ENCODE measurements at regions not wholly inside any gene's neighbourhood (a gene's known extent, or its start where the extent isn't known, plus 50 kb on each side); places are given as distances from the start of the nearest gene placed in this dataset.

DNA sequence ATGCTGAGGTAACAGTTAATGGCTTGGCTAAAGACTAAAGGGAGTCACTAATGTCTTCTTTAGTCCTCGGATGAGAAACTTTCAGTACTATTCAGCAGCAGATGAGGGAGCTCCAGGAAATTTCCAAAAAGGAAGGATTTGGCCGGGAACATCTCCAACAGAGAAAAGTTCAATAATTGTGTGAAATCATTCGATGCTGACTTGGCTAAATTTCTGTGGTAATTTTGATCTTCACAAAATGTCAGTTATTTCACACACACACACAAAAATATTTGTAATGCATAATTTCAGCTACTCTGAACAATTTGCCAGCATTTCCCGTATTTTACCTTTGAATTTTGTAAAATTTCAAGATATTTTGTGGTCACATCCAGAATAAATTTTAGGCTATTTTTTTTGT, 462.8 kb upstream of the MDFIC2 start:
- no peak overlapping the region for H3K9ac ChIP-seq (ENCODE audit: low read length)
- H3K27ac ChIP-seq (ENCODE audit: low read length): no peak overlapping the region
- no peak overlapping the region for H3K4me2 ChIP-seq (ENCODE audit: low read depth, low read length, poor library complexity, severe bottlenecking)
- no peaks in the 10 kb centered on the region for H4K20me1 ChIP-seq (ENCODE audit: insufficient read depth, low read depth, low read length)
- H2AFZ ChIP-seq (ENCODE audit: low read length): no peak overlapping the region
- no peaks in the 10 kb centered on the region for H3K9me2 ChIP-seq (replicated peaks; ENCODE audit: insufficient read depth, low read length)
- H3K4me3 ChIP-seq (ENCODE audit: low read length): no peak overlapping the region
- H3K9me3 ChIP-seq (ENCODE audit: low read length): no peaks in the 10 kb centered on the region
- H3K4me1 ChIP-seq (ENCODE audit: low read length): no peaks in the 10 kb centered on the region
- no peaks in the 10 kb centered on the region for H3K79me2 ChIP-seq (ENCODE audit: low read length)
- no peaks in the 10 kb centered on the region for H3K36me3 ChIP-seq (ENCODE audit: insufficient read depth, low read length)
- DNase-seq: no peak
- no peaks in the 10 kb centered on the region; the same call in 1 of the 2 replicates for H3K27me3 ChIP-seq (ENCODE audit: low read length)

DNA sequence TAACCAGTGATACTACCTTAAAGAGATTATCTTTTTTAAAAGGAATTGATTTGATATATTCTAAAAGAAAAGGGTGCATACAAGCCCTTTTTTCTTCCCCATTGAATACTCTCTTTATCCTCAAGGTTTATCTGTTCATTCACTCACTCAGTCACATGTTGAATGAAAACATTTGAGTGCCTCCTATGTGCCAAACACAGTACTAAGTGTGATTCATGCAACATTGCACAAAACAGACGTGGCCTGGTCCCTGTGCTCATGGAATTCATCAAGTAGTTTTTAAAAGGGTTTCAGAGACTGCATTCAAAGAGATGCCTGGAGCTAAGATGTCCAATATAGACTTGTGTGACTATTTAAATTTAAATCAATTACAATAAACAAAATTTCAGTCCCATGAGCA, 462.2 kb upstream of the MDFIC2 start:
- no peak overlapping the region for H3K27ac ChIP-seq (ENCODE audit: low read length)
- no peaks in the 10 kb centered on the region for H3K79me2 ChIP-seq (ENCODE audit: low read length)
- no peak overlapping the region for H2AFZ ChIP-seq (ENCODE audit: low read length)
- no peaks in the 10 kb centered on the region for H3K9me3 ChIP-seq (ENCODE audit: low read length)
- H3K9me2 ChIP-seq (replicated peaks; ENCODE audit: insufficient read depth, low read length): no peaks in the 10 kb centered on the region
- H3K36me3 ChIP-seq (ENCODE audit: insufficient read depth, low read length): no peaks in the 10 kb centered on the region
- no peaks in the 10 kb centered on the region; the same call in 1 of the 2 replicates for H3K27me3 ChIP-seq (ENCODE audit: low read length)
- no peak for DNase-seq
- H3K4me2 ChIP-seq (ENCODE audit: low read depth, low read length, poor library complexity, severe bottlenecking): no peak overlapping the region
- H3K9ac ChIP-seq (ENCODE audit: low read length): no peak overlapping the region
- no peak overlapping the region for H3K4me3 ChIP-seq (ENCODE audit: low read length)
- no peaks in the 10 kb centered on the region for H3K4me1 ChIP-seq (ENCODE audit: low read length)
- no peaks in the 10 kb centered on the region for H4K20me1 ChIP-seq (ENCODE audit: insufficient read depth, low read depth, low read length)

DNA sequence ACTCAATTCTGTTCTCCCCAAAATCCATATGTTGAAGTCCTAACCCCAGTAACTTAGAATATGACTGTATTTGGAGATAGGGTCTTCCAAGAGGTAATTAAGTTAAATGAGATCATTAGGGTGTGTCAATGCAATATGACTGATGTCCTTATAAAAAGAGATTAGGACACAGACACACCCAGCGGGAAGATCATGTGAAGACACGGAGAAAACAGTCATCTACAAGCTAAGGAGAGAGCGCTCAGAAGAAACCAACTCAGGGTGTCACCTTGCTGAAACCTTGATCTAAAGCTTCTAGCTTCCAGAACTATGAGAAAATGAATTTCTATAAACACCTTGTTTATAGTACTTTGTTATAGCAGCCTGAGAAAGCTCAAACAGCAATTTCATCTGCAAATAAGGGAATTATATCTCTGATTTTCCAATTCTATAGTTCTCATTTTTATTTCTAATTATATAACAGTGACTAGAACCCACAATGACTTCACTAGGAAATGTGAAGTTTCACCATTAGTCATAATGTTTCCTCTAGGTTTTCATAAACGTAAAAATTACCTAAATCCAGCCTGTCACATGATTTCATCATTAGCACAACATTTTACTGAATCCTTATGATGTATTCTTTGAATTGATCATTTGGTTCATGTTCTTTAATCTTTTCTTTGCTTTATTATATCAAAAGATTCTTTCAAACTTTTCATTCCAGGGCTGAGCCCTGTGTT, 459.1 kb upstream of the MDFIC2 start:
- no peaks in the 10 kb centered on the region for H3K36me3 ChIP-seq (ENCODE audit: insufficient read depth, low read length)
- no peaks in the 10 kb centered on the region for H3K79me2 ChIP-seq (ENCODE audit: low read length)
- no peak overlapping the region for H3K27ac ChIP-seq (ENCODE audit: low read length)
- no peak for DNase-seq
- H3K27me3 ChIP-seq (ENCODE audit: low read length): no peaks in the 10 kb centered on the region; the same call in 1 of the 2 replicates
- H3K9me2 ChIP-seq (replicated peaks; ENCODE audit: insufficient read depth, low read length): no peaks in the 10 kb centered on the region
- H3K4me2 ChIP-seq (ENCODE audit: low read depth, low read length, poor library complexity, severe bottlenecking): no peak overlapping the region
- no peaks in the 10 kb centered on the region for H3K4me1 ChIP-seq (ENCODE audit: low read length)
- H4K20me1 ChIP-seq (ENCODE audit: insufficient read depth, low read depth, low read length): no peaks in the 10 kb centered on the region
- H3K9me3 ChIP-seq (ENCODE audit: low read length): no peaks in the 10 kb centered on the region
- no peak overlapping the region for H3K4me3 ChIP-seq (ENCODE audit: low read length)
- H3K9ac ChIP-seq (ENCODE audit: low read length): no peak overlapping the region
- H2AFZ ChIP-seq (ENCODE audit: low read length): no peak overlapping the region

DNA sequence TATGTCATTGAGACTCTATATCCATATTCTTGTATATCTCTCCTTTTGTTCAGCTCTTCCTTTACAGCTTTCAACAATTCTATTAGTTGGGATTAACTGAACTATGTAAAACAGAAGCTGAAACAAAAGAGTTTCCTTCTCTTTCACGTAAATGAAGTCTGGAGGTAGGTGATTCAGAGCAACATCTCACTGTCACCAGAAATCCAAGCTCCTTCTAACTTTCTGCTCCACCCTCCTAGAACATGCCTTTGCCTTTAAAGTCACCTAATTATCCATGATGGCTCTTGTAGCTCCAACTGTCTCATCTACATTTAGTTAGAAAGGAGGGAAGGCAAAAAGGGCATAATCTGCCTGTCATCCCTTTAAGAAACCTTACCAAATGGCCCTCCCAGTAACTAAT, 458.2 kb upstream of the MDFIC2 start:
- H3K27ac ChIP-seq (ENCODE audit: low read length): no peak overlapping the region
- DNase-seq: no peak
- H3K36me3 ChIP-seq (ENCODE audit: insufficient read depth, low read length): no peaks in the 10 kb centered on the region
- H3K4me3 ChIP-seq (ENCODE audit: low read length): no peak overlapping the region
- H3K27me3 ChIP-seq (ENCODE audit: low read length): no peaks in the 10 kb centered on the region; the same call in 1 of the 2 replicates
- H3K9me3 ChIP-seq (ENCODE audit: low read length): no peaks in the 10 kb centered on the region
- no peaks in the 10 kb centered on the region for H3K79me2 ChIP-seq (ENCODE audit: low read length)
- no peaks in the 10 kb centered on the region for H4K20me1 ChIP-seq (ENCODE audit: insufficient read depth, low read depth, low read length)
- H3K9me2 ChIP-seq (replicated peaks; ENCODE audit: insufficient read depth, low read length): no peaks in the 10 kb centered on the region
- H2AFZ ChIP-seq (ENCODE audit: low read length): no peak overlapping the region
- H3K9ac ChIP-seq (ENCODE audit: low read length): no peak overlapping the region
- H3K4me2 ChIP-seq (ENCODE audit: low read depth, low read length, poor library complexity, severe bottlenecking): no peak overlapping the region
- H3K4me1 ChIP-seq (ENCODE audit: low read length): no peaks in the 10 kb centered on the region

DNA sequence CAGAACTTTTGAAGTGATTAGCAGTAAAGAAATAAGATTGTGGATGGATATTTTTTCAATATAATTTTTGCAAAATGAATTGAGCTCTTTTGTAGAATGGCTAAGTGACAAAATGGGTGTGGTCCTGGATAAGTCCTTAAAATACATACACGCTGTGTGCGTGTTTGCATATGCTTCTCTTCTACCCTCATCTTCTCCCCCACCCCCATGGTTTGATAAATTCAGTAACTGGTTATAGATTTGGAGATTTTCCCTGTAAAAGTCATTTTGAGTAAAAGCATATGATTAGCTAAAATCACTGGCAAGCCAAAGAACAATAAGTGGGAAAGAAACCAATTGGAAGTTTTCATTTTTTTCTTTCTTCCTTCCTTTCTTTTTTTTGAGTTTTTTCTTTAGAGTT, 453.9 kb upstream of the MDFIC2 start:
- H3K27me3 ChIP-seq (ENCODE audit: low read length): no peaks in the 10 kb centered on the region
- no peaks in the 10 kb centered on the region for H3K9me3 ChIP-seq (ENCODE audit: low read length)
- H3K4me1 ChIP-seq (ENCODE audit: low read length): no peaks in the 10 kb centered on the region
- H3K36me3 ChIP-seq (ENCODE audit: insufficient read depth, low read length): no peaks in the 10 kb centered on the region
- H3K79me2 ChIP-seq (ENCODE audit: low read length): no peaks in the 10 kb centered on the region
- no peak overlapping the region for H3K4me3 ChIP-seq (ENCODE audit: low read length)
- DNase-seq: no peak
- no peaks in the 10 kb centered on the region for H3K9me2 ChIP-seq (replicated peaks; ENCODE audit: insufficient read depth, low read length)
- H4K20me1 ChIP-seq (ENCODE audit: insufficient read depth, low read depth, low read length): no peaks in the 10 kb centered on the region
- no peak overlapping the region for H3K9ac ChIP-seq (ENCODE audit: low read length)
- H2AFZ ChIP-seq (ENCODE audit: low read length): no peak overlapping the region
- H3K27ac ChIP-seq (ENCODE audit: low read length): no peak overlapping the region
- H3K4me2 ChIP-seq (ENCODE audit: low read depth, low read length, poor library complexity, severe bottlenecking): no peak overlapping the region

DNA sequence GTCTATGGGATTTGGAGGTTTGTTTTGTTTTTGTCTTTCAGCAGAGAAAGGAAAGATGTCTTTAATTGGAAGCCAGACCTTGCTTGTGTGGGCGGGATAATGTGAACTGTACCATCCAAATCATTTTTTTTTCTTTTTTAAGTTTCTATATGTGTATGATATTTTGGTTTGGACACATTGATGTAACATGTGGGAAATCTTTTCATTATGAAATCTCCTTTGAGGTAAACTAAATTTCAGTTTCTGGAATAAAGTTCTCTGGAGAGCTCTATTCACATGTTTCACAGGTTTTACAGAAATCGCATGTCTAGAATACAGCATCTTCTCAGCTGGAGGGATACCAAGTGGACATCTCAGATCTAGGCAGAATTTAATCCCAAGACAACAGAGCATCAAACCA, 451.5 kb upstream of the MDFIC2 start:
- Histone ChIP-seq H3K9ac (ENCODE audit: low read length) (no peak overlapping the region), H3K27ac (ENCODE audit: low read length) (no peak overlapping the region), H3K9me3 (ENCODE audit: low read length) (no peaks in the 10 kb centered on the region), H3K36me3 (ENCODE audit: insufficient read depth, low read length) (no peaks in the 10 kb centered on the region), H3K4me2 (ENCODE audit: low read depth, low read length, poor library complexity, severe bottlenecking) (no peak overlapping the region), H3K9me2 (replicated peaks; ENCODE audit: insufficient read depth, low read length) (no peaks in the 10 kb centered on the region), H2AFZ (ENCODE audit: low read length) (no peak overlapping the region), H3K4me1 (ENCODE audit: low read length) (no peaks in the 10 kb centered on the region), H3K79me2 (ENCODE audit: low read length) (no peaks in the 10 kb centered on the region), H3K4me3 (ENCODE audit: low read length) (no peak overlapping the region), H4K20me1 (ENCODE audit: insufficient read depth, low read depth, low read length) (no peaks in the 10 kb centered on the region), H3K27me3 (ENCODE audit: low read length) (no peaks in the 10 kb centered on the region)
- DNase-seq: no peak

DNA sequence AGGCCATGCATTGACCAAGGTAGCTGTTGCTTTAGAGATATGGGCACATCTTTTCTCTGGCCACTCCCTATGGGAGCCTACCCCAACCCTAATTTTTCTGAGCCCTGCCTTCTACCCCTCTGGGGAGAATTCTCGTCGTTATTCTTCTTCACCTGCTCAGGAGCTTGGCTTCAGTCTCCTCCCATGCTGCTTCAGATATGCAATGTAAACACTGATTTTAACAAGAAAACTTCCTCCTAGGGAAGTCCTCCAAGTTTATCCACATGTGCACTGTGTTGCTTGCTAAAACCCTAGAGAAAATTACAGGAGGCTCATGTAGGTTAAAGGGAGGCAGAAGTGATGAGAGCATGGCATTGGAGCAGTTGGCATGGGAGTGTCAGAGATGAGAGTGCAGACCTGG, 445.2 kb upstream of the MDFIC2 start:
- no peak overlapping the region for H2AFZ ChIP-seq (ENCODE audit: low read length)
- H3K9me2 ChIP-seq (replicated peaks; ENCODE audit: insufficient read depth, low read length): no peaks in the 10 kb centered on the region
- H3K79me2 ChIP-seq (ENCODE audit: low read length): no peaks in the 10 kb centered on the region
- no peak overlapping the region for H3K27ac ChIP-seq (ENCODE audit: low read length)
- H3K4me2 ChIP-seq (ENCODE audit: low read depth, low read length, poor library complexity, severe bottlenecking): no peak overlapping the region
- no peaks in the 10 kb centered on the region for H3K9me3 ChIP-seq (ENCODE audit: low read length)
- DNase-seq: no peak
- H4K20me1 ChIP-seq (ENCODE audit: insufficient read depth, low read depth, low read length): no peaks in the 10 kb centered on the region
- H3K9ac ChIP-seq (ENCODE audit: low read length): no peak overlapping the region
- H3K4me3 ChIP-seq (ENCODE audit: low read length): no peak overlapping the region
- no peaks in the 10 kb centered on the region for H3K4me1 ChIP-seq (ENCODE audit: low read length)
- no peaks in the 10 kb centered on the region for H3K27me3 ChIP-seq (ENCODE audit: low read length)
- no peaks in the 10 kb centered on the region for H3K36me3 ChIP-seq (ENCODE audit: insufficient read depth, low read length)

DNA sequence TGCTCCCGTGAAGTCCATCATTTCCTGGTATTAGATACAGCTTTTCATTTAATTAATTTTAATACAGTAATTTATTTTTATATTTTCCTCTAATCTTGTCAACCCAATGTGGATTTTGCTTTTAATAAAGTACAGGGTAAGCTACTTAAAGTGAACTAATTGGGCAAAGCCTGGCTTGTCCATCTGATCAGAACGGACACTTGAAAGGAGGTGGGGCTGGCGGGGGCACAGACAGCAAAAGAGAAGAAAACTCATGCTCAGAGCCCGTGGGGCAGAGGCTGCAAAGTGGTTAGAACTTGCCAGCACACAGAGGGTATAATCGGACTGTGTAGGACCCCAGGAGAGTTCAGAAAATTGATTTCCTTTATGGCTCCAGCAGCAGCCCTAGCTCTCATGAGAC, 443.1 kb upstream of the MDFIC2 start:
- no peak overlapping the region for H3K4me3 ChIP-seq (ENCODE audit: low read length)
- DNase-seq: no peak
- H3K4me1 ChIP-seq (ENCODE audit: low read length): no peaks in the 10 kb centered on the region
- H2AFZ ChIP-seq (ENCODE audit: low read length): no peak overlapping the region
- no peaks in the 10 kb centered on the region for H3K79me2 ChIP-seq (ENCODE audit: low read length)
- no peaks in the 10 kb centered on the region for H3K36me3 ChIP-seq (ENCODE audit: insufficient read depth, low read length)
- no peak overlapping the region for H3K4me2 ChIP-seq (ENCODE audit: low read depth, low read length, poor library complexity, severe bottlenecking)
- no peaks in the 10 kb centered on the region for H3K9me2 ChIP-seq (replicated peaks; ENCODE audit: insufficient read depth, low read length)
- H3K9me3 ChIP-seq (ENCODE audit: low read length): no peaks in the 10 kb centered on the region
- H4K20me1 ChIP-seq (ENCODE audit: insufficient read depth, low read depth, low read length): no peaks in the 10 kb centered on the region
- H3K9ac ChIP-seq (ENCODE audit: low read length): no peak overlapping the region
- H3K27me3 ChIP-seq (ENCODE audit: low read length): no peaks in the 10 kb centered on the region
- no peak overlapping the region for H3K27ac ChIP-seq (ENCODE audit: low read length)
